HL-60 (cell line): ENCODE measurements at regions not wholly inside any gene's neighbourhood (a gene's known extent, or its start where the extent isn't known, plus 50 kb on each side); places are given as distances from the start of the nearest gene placed in this dataset.

ENCODE experiments used
- CTCF ChIP-seq: IDR thresholded peaks from one replicate; pipeline ENCODE4 v1.5.1; 2011; ENCODE audit warnings: low read length, control low read depth, inconsistent platforms; ENCODE audit not compliant: insufficient read depth
- GABPA ChIP-seq: IDR thresholded peaks from 2 replicates; pipeline ENCODE4 v1.6.1; 2012; ENCODE audit warnings: low read depth
- POLR2AphosphoS5 ChIP-seq: IDR thresholded peaks from 2 replicates; pipeline ENCODE4 v1.6.1; 2012; ENCODE audit warnings: low read depth
- REST ChIP-seq: IDR thresholded peaks from 2 replicates; pipeline ENCODE4 v1.6.1; 2012; ENCODE audit warnings: low read depth; ENCODE audit not compliant: insufficient replicate concordance
- SPI1 ChIP-seq: IDR thresholded peaks from 2 replicates; pipeline ENCODE4 v1.6.1; 2012; ENCODE audit warnings: low read depth, mild to moderate bottlenecking, borderline replicate concordance

- TF ChIP-seq CTCF, result no peak
- TF ChIP-seq POLR2AphosphoS5, result no peak
- TF ChIP-seq REST, result no peak
- no peak for TF ChIP-seq SPI1
- no peak for TF ChIP-seq GABPA
Observed at GRCh38 chr15:46685096-46685495, 1032.2 kb upstream of the SEMA6D start.
